GM12872 (cell line): ENCODE measurements at regions not wholly inside any gene's neighbourhood (a gene's known extent, or its start where the extent isn't known, plus 50 kb on each side); places are given as distances from the start of the nearest gene placed in this dataset.

ENCODE experiments used
- CTCF ChIP-seq: IDR thresholded peaks from 3 replicates; pipeline ENCODE4 v1.5.1; 2011; ENCODE audit warnings: low read depth, mild to moderate bottlenecking, low read length, moderate library complexity; ENCODE audit not compliant: insufficient read depth

GRCh38 chr14:48751293-48751692 is 834.9 kb downstream of the RPS29 start:
- no peak for TF ChIP-seq CTCF

GRCh38 chr14:48748151-48748675 is 838.0 kb downstream of the RPS29 start:
- TF ChIP-seq CTCF = no peak

GRCh38 chr14:48747561-48748089 is 838.6 kb downstream of the RPS29 start:
- no peak for TF ChIP-seq CTCF

GRCh38 chr14:48744202-48744601 is 842.0 kb downstream of the RPS29 start:
- TF ChIP-seq CTCF = no peak

- TF ChIP-seq CTCF = no peak
Measured at GRCh38 chr14:48738186-48738925, 847.8 kb downstream of the RPS29 start.

GRCh38 chr14:48735607-48736006 is 850.6 kb downstream of the RPS29 start:
- TF ChIP-seq CTCF = no peak

- TF ChIP-seq CTCF = no peak
Measured at GRCh38 chr14:48731260-48731659, 854.9 kb downstream of the RPS29 start.
